Upper lobe of left lung (tissue), 4 donors: ENCODE measurements at regions not wholly inside any gene's neighbourhood (a gene's known extent, or its start where the extent isn't known, plus 50 kb on each side); places are given as distances from the start of the nearest gene placed in this dataset.

Experiments
- CTCF ChIP-seq, 6 experiments: fragments of 450-650 bp in 4 of 6; fragments of 200-600 bp in 2 of 6; sonication (generic) in 2 of 6; IDR thresholded peaks; one replicate each; pipeline ENCODE4 v1.5.1; 2016 to 2019; ENCODE audit warnings: antibody characterized with exemption in 6 of 6
- POLR2A ChIP-seq, 4 donors: fragments of 450-650 bp; IDR thresholded peaks; one replicate each; pipeline ENCODE4 v1.5.1; 2016 to 2017; ENCODE audit warnings: antibody characterized with exemption in 4 of 4, mild to moderate bottlenecking in 2 of 4

- no peak for TF ChIP-seq CTCF (IDR thresholded peaks at IDR 0.05)
- TF ChIP-seq POLR2A (IDR thresholded peaks at IDR 0.05): no peak
Measured at GRCh38 chr6:78629154-78629721, 238.1 kb upstream of the IRAK1BP1 start.
